ENCODE measurements at regions not wholly inside any gene's neighbourhood (a gene's known extent, or its start where the extent isn't known, plus 50 kb on each side); places are given as distances from the start of the nearest gene placed in this dataset.

GRCh38 chr11:122311216-122311755 is 195.3 kb upstream of the BLID start:
- Histone ChIP-seq H3K23ac (ENCODE audit: insufficient read length) (no peak overlapping the region), H3K4me3 (ENCODE audit: extremely low read depth in 1 of 4, insufficient read depth in 2 of 4, low read depth in 3 of 4, low read length in 4 of 4) (no peak overlapping the region), H3K18ac (ENCODE audit: extremely low read depth, low read length) (no peak overlapping the region), H3K36me3 (ENCODE audit: control insufficient read depth in 2 of 4, insufficient read depth in 4 of 4, low read length in 3 of 4) (no peaks in the 10 kb centered on the region), H4K91ac (replicated peaks; ENCODE audit: insufficient read length, low read length) (no peak overlapping the region), H3K56ac (replicated peaks; ENCODE audit: insufficient read length, low read depth, low read length) (no peak overlapping the region), H3K4me1 (replicated peaks in 1 of 4; ENCODE audit: control insufficient read depth in 3 of 4, insufficient read depth in 4 of 4, low read length in 3 of 4) (peaks cover 2 to 10% (median 5%) of the 10 kb centered on the region in 4 experiments; a peak in 4 of 7 replicates), H4K20me1 (replicated peaks in 1 of 2; ENCODE audit: control insufficient read depth in 1 of 2, insufficient read depth in 2 of 2, low read length in 2 of 2) (no peaks in the 10 kb centered on the region), H3K9me3 (ENCODE audit: insufficient read depth in 2 of 2, low read depth in 1 of 2, low read length in 1 of 2) (no peaks in the 10 kb centered on the region), H3K27me3 (replicated peaks in 1 of 4; ENCODE audit: control insufficient read depth in 3 of 4, extremely low read depth in 1 of 4, insufficient read depth in 3 of 4, low read length in 3 of 4) (no peaks in the 10 kb centered on the region), H3K4me2 (ENCODE audit: insufficient read depth in 1 of 2, low read depth in 2 of 2, low read length in 2 of 2) (no peak overlapping the region), H3K27ac (ENCODE audit: low read depth, low read length) (no peak overlapping the region), H3K14ac (ENCODE audit: insufficient read length) (no peak overlapping the region), H2AFZ (ENCODE audit: low read length) (no peak overlapping the region), H3K79me1 (ENCODE audit: low read depth, low read length) (no peaks in the 10 kb centered on the region), H3K9ac (replicated peaks in 1 of 4; ENCODE audit: extremely low read depth in 1 of 4, low read depth in 3 of 4, low read length in 3 of 4) (no peak overlapping the region), H2BK15ac (ENCODE audit: low read length) (no peak overlapping the region), H3K4ac (replicated peaks; ENCODE audit: insufficient read length, low read depth, low read length) (no peak overlapping the region), H2AK5ac (ENCODE audit: low read depth, low read length) (no peak overlapping the region), H2BK120ac (replicated peaks; ENCODE audit: low read depth, low read length) (no peak overlapping the region), H2BK20ac (ENCODE audit: low read length) (no peak overlapping the region), H3K23me2 (ENCODE audit: low read depth, low read length) (no peaks in the 10 kb centered on the region), H3K79me2 (ENCODE audit: control insufficient read depth in 1 of 2, insufficient read depth in 2 of 2, low read length in 2 of 2) (no peaks in the 10 kb centered on the region), H4K5ac (ENCODE audit: insufficient read length, low read depth, low read length) (no peak overlapping the region), H4K8ac (ENCODE audit: extremely low read depth, insufficient read depth, low read length) (no peak overlapping the region), H2BK12ac (ENCODE audit: low read depth, low read length) (no peak overlapping the region), H2BK5ac (ENCODE audit: low read depth, low read length) (no peak overlapping the region)
- DNase-seq (ENCODE audit: low read depth in 1 of 2, low spot score in 2 of 2) (no peak), FAIRE-seq (no peak)
- ChIA-PET POLR2A (ENCODE audit: partially characterized antibody) (interaction anchor here (0.7 kb wide), 1 partner anchor 10 kb away, joined by 3 read pairs; no protein-coding TSS in a partner anchor), CTCF (ENCODE audit: partially characterized antibody) (interaction anchor here (0.9 to 1.2 kb wide), 2 partner anchors 195 to 465 kb away, joined by 3 read pairs; no protein-coding TSS in a partner anchor)
- 91% methylated on average over 5 of the region's 5 CpGs; no CpG with 5 or more reads in 1 of the 2 experiments for WGBS, 2 experiments (ENCODE audit: extremely low coverage in 1 of 2, insufficient coverage in 1 of 2, insufficient read length in 1 of 2, insufficient replicate concordance in 2 of 2, low coverage in 1 of 2, low lambda C conversion rate in 2 of 2, missing lambda C conversion rate in 1 of 2)
- TF ChIP-seq RNF2 (IDR thresholded peaks at IDR 0.05; ENCODE audit: borderline replicate concordance, low read depth, low read length, missing control alignments, poor library complexity, severe bottlenecking) (no peak), KDM4A (IDR thresholded peaks at IDR 0.05; ENCODE audit: low read depth, low read length, severe bottlenecking) (no peak), CEBPB (IDR thresholded peaks at IDR 0.05; ENCODE audit: low read depth, low read length) (no peak), TCF12 (IDR thresholded peaks at IDR 0.05; ENCODE audit: low read depth, low read length) (no peak), PHF8 (conservative IDR thresholded peaks at IDR 0.05; ENCODE audit: low read depth, low read length) (no peak), TAF7 (optimal IDR thresholded peaks at IDR 0.05; ENCODE audit: borderline replicate concordance, low read depth, low read length) (no peak), ZNF274 (IDR thresholded peaks at IDR 0.05; ENCODE audit: borderline replicate concordance, extremely low read depth, low read length) (no peak), TBP (IDR thresholded peaks at IDR 0.05; ENCODE audit: low read depth, low read length) (no peak), ATF3 (IDR thresholded peaks at IDR 0.05; ENCODE audit: insufficient read depth, low read depth, low read length) (no peak), CHD1 (IDR thresholded peaks at IDR 0.05; ENCODE audit: low read depth, low read length) (no peak), SP2 (IDR thresholded peaks at IDR 0.05; ENCODE audit: low read length) (no peak), RAD21 (IDR thresholded peaks at IDR 0.05 in 1 of 2, conservative IDR thresholded peaks at IDR 0.05 in 1 of 2; ENCODE audit: low read depth in 2 of 2, low read length in 2 of 2) (no peak)

All from H1 (cell line).